H9 (cell line): ENCODE measurements at regions not wholly inside any gene's neighbourhood (a gene's known extent, or its start where the extent isn't known, plus 50 kb on each side); places are given as distances from the start of the nearest gene placed in this dataset.

ENCODE experiments used
- DNase-seq: peaks from one replicate; pipeline ENCODE4 v3.0.0-alpha.2; 2017
- H2AFZ ChIP-seq: one replicate; pipeline ENCODE4 v1.6.1; 2013; ENCODE audit warnings: mild to moderate bottlenecking, low read length, control low read depth, moderate library complexity
- H2AK5ac ChIP-seq: 2 replicates; pipeline ENCODE4 v1.6.1; 2013; ENCODE audit warnings: low read length, control low read depth, mixed read lengths; ENCODE audit not compliant: insufficient read length
- H2BK120ac ChIP-seq: one replicate; pipeline ENCODE4 v1.6.1; 2013; ENCODE audit warnings: low read depth, mild to moderate bottlenecking, low read length, control low read depth, inconsistent platforms; ENCODE audit not compliant: poor library complexity, severe bottlenecking
- H2BK12ac ChIP-seq: 2 replicates; pipeline ENCODE4 v1.6.1; 2013; ENCODE audit warnings: low read length, control low read depth, mixed read lengths, low read depth; ENCODE audit not compliant: insufficient read length
- H2BK15ac ChIP-seq: 2 replicates; pipeline ENCODE4 v1.6.1; 2013; ENCODE audit warnings: low read depth, low read length, control low read depth
- H2BK20ac ChIP-seq: one replicate; pipeline ENCODE4 v1.6.1; 2013; ENCODE audit warnings: low read depth, mild to moderate bottlenecking, low read length, control low read depth, inconsistent platforms; ENCODE audit not compliant: poor library complexity, severe bottlenecking
- H2BK5ac ChIP-seq: 2 replicates; pipeline ENCODE4 v1.6.1; 2013; ENCODE audit warnings: low read length, control low read depth, mixed read lengths; ENCODE audit not compliant: insufficient read length
- H3K14ac ChIP-seq: 2 replicates; pipeline ENCODE4 v1.6.1; 2013; ENCODE audit warnings: low read length, control low read depth; ENCODE audit not compliant: insufficient read depth
- H3K18ac ChIP-seq: 2 replicates; pipeline ENCODE4 v1.6.1; 2013; ENCODE audit warnings: low read depth, mild to moderate bottlenecking, mixed read lengths, low read length, control low read depth; ENCODE audit not compliant: insufficient read length
- H3K23ac ChIP-seq: 2 replicates; pipeline ENCODE4 v1.6.1; 2013; ENCODE audit warnings: low read length, control low read depth, mixed read lengths, low read depth; ENCODE audit not compliant: insufficient read length
- H3K23me2 ChIP-seq: 2 replicates; pipeline ENCODE4 v1.6.1; 2013; ENCODE audit warnings: low read depth, mild to moderate bottlenecking, mixed read lengths, low read length, control low read depth; ENCODE audit not compliant: insufficient read length, poor library complexity, severe bottlenecking
- H3K27ac ChIP-seq: 2 replicates; pipeline ENCODE4 v1.5.1; 2013; ENCODE audit warnings: low read length, control low read depth, mixed read lengths, low read depth; ENCODE audit not compliant: insufficient read length
- H3K27me3 ChIP-seq: 2 replicates; pipeline ENCODE4 v1.6.1; 2013; ENCODE audit warnings: low read length, control low read depth, inconsistent platforms; ENCODE audit not compliant: insufficient read depth
- H3K4ac ChIP-seq: 2 replicates; pipeline ENCODE4 v1.6.1; 2013; ENCODE audit warnings: low read depth, mild to moderate bottlenecking, control low read depth, inconsistent platforms, low read length, moderate library complexity
- H3K4me1 ChIP-seq: 2 replicates; pipeline ENCODE4 v1.6.1; 2013; ENCODE audit warnings: low read length, control low read depth, inconsistent platforms; ENCODE audit not compliant: insufficient read depth
- H3K4me2 ChIP-seq: 2 replicates; pipeline ENCODE4 v1.6.1; 2013; ENCODE audit warnings: low read length, control low read depth, mixed read lengths; ENCODE audit not compliant: insufficient read length, insufficient read depth
- H3K56ac ChIP-seq: 2 replicates; pipeline ENCODE4 v1.6.1; 2013; ENCODE audit warnings: low read depth, mild to moderate bottlenecking, mixed read lengths, low read length, control low read depth; ENCODE audit not compliant: insufficient read length
- H3K79me1 ChIP-seq: 2 replicates; pipeline ENCODE4 v1.6.1; 2013; ENCODE audit warnings: low read depth, mild to moderate bottlenecking, moderate library complexity, low read length, control low read depth, inconsistent platforms; ENCODE audit not compliant: insufficient read depth, poor library complexity, severe bottlenecking
- H3K79me2 ChIP-seq: 2 replicates; pipeline ENCODE4 v1.6.1; 2013; ENCODE audit warnings: low read length, control low read depth, inconsistent platforms; ENCODE audit not compliant: insufficient read depth
- H3K9ac ChIP-seq: 2 replicates; pipeline ENCODE4 v1.6.1; 2013; ENCODE audit warnings: low read length, control low read depth, mixed read lengths; ENCODE audit not compliant: insufficient read length; ENCODE audit errors: extremely low read depth
- H3K9me3 ChIP-seq: one replicate; pipeline ENCODE4 v1.6.1; 2013; ENCODE audit warnings: low read depth, low read length, inconsistent platforms; ENCODE audit not compliant: control insufficient read depth
- H3T11ph ChIP-seq: one replicate; pipeline ENCODE4 v1.6.1; 2013; ENCODE audit warnings: mild to moderate bottlenecking, low read length, control low read depth, inconsistent platforms
- H4K20me1 ChIP-seq: one replicate; pipeline ENCODE4 v1.6.1; 2013; ENCODE audit not compliant: control insufficient read depth, insufficient read length, insufficient read depth
- H4K5ac ChIP-seq: 2 replicates; pipeline ENCODE4 v1.6.1; 2013; ENCODE audit warnings: low read depth, mild to moderate bottlenecking, mixed read lengths, low read length, control low read depth; ENCODE audit not compliant: insufficient read length
- H4K8ac ChIP-seq: replicated peaks from 2 replicates; pipeline ENCODE4 v1.6.1; 2013; ENCODE audit warnings: low read length, control low read depth, mixed read lengths, low read depth; ENCODE audit not compliant: insufficient read length
- H4K91ac ChIP-seq: 2 replicates; pipeline ENCODE4 v1.6.1; 2013; ENCODE audit warnings: low read depth, mild to moderate bottlenecking, moderate library complexity, mixed read lengths, low read length, control low read depth; ENCODE audit not compliant: insufficient read length
- H3K27ac Mint-ChIP-seq, 3 experiments: 2 replicates in 2 of 3; 3 replicates in 1 of 3; pipeline ENCODE4 v1.8.0; 2020 to 2021; ENCODE audit warnings: mixed read lengths in 3 of 3, mild to moderate bottlenecking in 1 of 3, moderate library complexity in 1 of 3
- H3K27me3 Mint-ChIP-seq: 2 replicates; pipeline ENCODE4 v1.8.0; 2021; ENCODE audit warnings: low read depth, mild to moderate bottlenecking, moderate library complexity, mixed read lengths
- H3K36me3 Mint-ChIP-seq, 3 experiments: 2 replicates in 2 of 3; 3 replicates in 1 of 3; pipeline ENCODE4 v1.8.0; 2020 to 2021; ENCODE audit warnings: low read depth in 3 of 3, mixed read lengths in 3 of 3; ENCODE audit not compliant: insufficient read depth in 1 of 3
- H3K4me1 Mint-ChIP-seq, 2 experiments: 2 replicates each; pipeline ENCODE4 v1.8.0; 2020; ENCODE audit warnings: mixed read lengths in 2 of 2
- H3K4me3 Mint-ChIP-seq, 2 experiments: 2 replicates in 1 of 2; 3 replicates in 1 of 2; pipeline ENCODE4 v1.8.0; 2020 to 2021; ENCODE audit warnings: mild to moderate bottlenecking in 2 of 2, mixed read lengths in 2 of 2, moderate library complexity in 1 of 2
- H3K9me3 Mint-ChIP-seq, 2 experiments: 2 replicates in 1 of 2; 3 replicates in 1 of 2; pipeline ENCODE4 v1.8.0; 2020; ENCODE audit warnings: mild to moderate bottlenecking in 2 of 2, mixed read lengths in 2 of 2, moderate library complexity in 1 of 2
- CTCF ChIP-seq: fragments of 200-600 bp; sonication (generic); conservative IDR thresholded peaks from 3 replicates; pipeline ENCODE4 v1.8.0; 2021; ENCODE audit warnings: antibody characterized with exemption, mild to moderate bottlenecking
- WGBS: extraction: QIAGEN DNeasy Blood & Tissue Kit; methylation state at CpG from one replicate; pipeline ENCODE4 v1.1.7; 2013; ENCODE audit warnings: missing lambda C conversion rate, low lambda C conversion rate, mixed read lengths; ENCODE audit not compliant: insufficient read length; ENCODE audit errors: extremely low coverage; 5-methylcytosine and 5-hydroxymethylcytosine counted together

- Histone ChIP-seq H2BK12ac (no peak overlapping the region), H3K79me1 (no peaks in the 10 kb centered on the region), H3K56ac (no peak overlapping the region), H4K5ac (no peak overlapping the region), H3K9ac (no peak overlapping the region), H2BK120ac (no peak overlapping the region), H4K8ac (no peak overlapping the region), H4K20me1 (no peaks in the 10 kb centered on the region), H3K4ac (no peak overlapping the region), H2BK15ac (no peak overlapping the region), H2BK5ac (no peak overlapping the region), H3K23ac (no peak overlapping the region), H3K23me2 (no peaks in the 10 kb centered on the region), H2AFZ (no peak overlapping the region), H3K27ac (no peak overlapping the region), H3K9me3 (no peaks in the 10 kb centered on the region), H3K27me3 (no peaks in the 10 kb centered on the region), H3K4me2 (no peak overlapping the region), H2AK5ac (no peak overlapping the region), H3K4me1 (no peaks in the 10 kb centered on the region), H2BK20ac (no peak overlapping the region), H3T11ph (no peak overlapping the region), H3K79me2 (no peaks in the 10 kb centered on the region), H3K14ac (no peak overlapping the region), H4K91ac (no peak overlapping the region), H3K18ac (no peak overlapping the region)
- no CpG with 5 or more reads among the region's 4 CpGs for WGBS
- no peak overlapping the region for H3K27ac Mint-ChIP-seq
- peaks cover 2 to 5% of the 10 kb centered on the region in 2 experiments; a peak in 3 of 4 replicates for H3K4me1 Mint-ChIP-seq
- TF ChIP-seq CTCF = no peak
- peaks cover 59% of the 10 kb centered on the region for H3K27me3 Mint-ChIP-seq
- peaks cover 7 to 10% of the 10 kb centered on the region in 2 experiments; a peak in 4 of 5 replicates for H3K9me3 Mint-ChIP-seq
- H3K4me3 Mint-ChIP-seq = no peak overlapping the region
- no peaks in the 10 kb centered on the region; a peak in 1 of 7 replicates for H3K36me3 Mint-ChIP-seq
- DNase-seq = no peak
These were observed 74.0 kb upstream of the BHLHE23 start for GRCh38 chr20:63080811-63081210.
